MCF 10A (cell line): ENCODE measurements at regions not wholly inside any gene's neighbourhood (a gene's known extent, or its start where the extent isn't known, plus 50 kb on each side); places are given as distances from the start of the nearest gene placed in this dataset.

Source experiments
- BruUV-seq: library from RNA; stranded (reverse); fragments of 400-500 nt; replicated peaks from 2 replicates; lab custom pipeline; 2021; lab: Mats Ljungman, UMichigan
- CTCF ChIA-PET: fragments of 300-600 bp; sonication (Branson Sonifier 250); formaldehyde crosslinking; extraction: SDS; loops from one replicate; lab custom pipeline; 2021; ENCODE audit warnings: antibody characterized with exemption, inconsistent platforms; lab: Yijun Ruan, JAX
- POLR2A ChIA-PET: fragments of 300-600, 350-650 bp; sonication (Branson Sonifier 250); formaldehyde crosslinking; extraction: SDS; loops from one replicate; lab custom pipeline; 2020; ENCODE audit warnings: antibody characterized with exemption, inconsistent platforms; lab: Yijun Ruan, JAX
- DNase-seq: peaks from one replicate; pipeline ENCODE4 v3.0.0-alpha.2; 2018; ENCODE audit not compliant: unreplicated experiment
- H3K27ac Mint-ChIP-seq: one replicate; pipeline ENCODE4 v1.8.0; 2022; ENCODE audit warnings: mild to moderate bottlenecking, low read depth, mixed read lengths; ENCODE audit not compliant: unreplicated experiment
- H3K27me3 Mint-ChIP-seq: one replicate; pipeline ENCODE4 v1.8.0; 2022; ENCODE audit warnings: mixed read lengths; ENCODE audit not compliant: insufficient read depth, unreplicated experiment
- H3K36me3 Mint-ChIP-seq: one replicate; pipeline ENCODE4 v1.8.0; 2022; ENCODE audit warnings: mild to moderate bottlenecking, moderate library complexity, mixed read lengths; ENCODE audit not compliant: insufficient read depth, unreplicated experiment
- H3K4me1 Mint-ChIP-seq: one replicate; pipeline ENCODE4 v1.8.0; 2022; ENCODE audit warnings: mixed read lengths; ENCODE audit not compliant: insufficient read depth, unreplicated experiment
- H3K4me3 Mint-ChIP-seq: one replicate; pipeline ENCODE4 v1.8.0; 2022; ENCODE audit warnings: mild to moderate bottlenecking, moderate library complexity, mixed read lengths; ENCODE audit not compliant: unreplicated experiment
- H3K9me3 Mint-ChIP-seq: one replicate; pipeline ENCODE4 v1.8.0; 2022; ENCODE audit warnings: mixed read lengths; ENCODE audit not compliant: unreplicated experiment
- intact Hi-C: fragments of 100-400 bp; cut with micrococcal nuclease; formaldehyde crosslinking; loops from 2 replicates; pipeline ENCODE4 v1.14.1; 2022
- TF ChIP-seq, protein P1 (sequence below): fragments of 200-600 bp; IDR thresholded peaks from one replicate; pipeline ENCODE4 v1.8.0; 2022; ENCODE audit warnings: antibody characterized with exemption, mild to moderate bottlenecking; ENCODE audit not compliant: unreplicated experiment

GRCh38 chr9:109845226-109845625 lies 65.2 kb downstream of the PALM2AKAP2 start:
- Mint-ChIP-seq H3K27me3 (no peaks in the 10 kb centered on the region), H3K4me3 (no peak overlapping the region), H3K27ac (no peak overlapping the region), H3K36me3 (no peaks in the 10 kb centered on the region), H3K9me3 (no peaks in the 10 kb centered on the region), H3K4me1 (no peaks in the 10 kb centered on the region)
- DNase-seq: no peak
- POLR2A ChIA-PET: no interaction called here
- TF ChIP-seq, protein P1, sequence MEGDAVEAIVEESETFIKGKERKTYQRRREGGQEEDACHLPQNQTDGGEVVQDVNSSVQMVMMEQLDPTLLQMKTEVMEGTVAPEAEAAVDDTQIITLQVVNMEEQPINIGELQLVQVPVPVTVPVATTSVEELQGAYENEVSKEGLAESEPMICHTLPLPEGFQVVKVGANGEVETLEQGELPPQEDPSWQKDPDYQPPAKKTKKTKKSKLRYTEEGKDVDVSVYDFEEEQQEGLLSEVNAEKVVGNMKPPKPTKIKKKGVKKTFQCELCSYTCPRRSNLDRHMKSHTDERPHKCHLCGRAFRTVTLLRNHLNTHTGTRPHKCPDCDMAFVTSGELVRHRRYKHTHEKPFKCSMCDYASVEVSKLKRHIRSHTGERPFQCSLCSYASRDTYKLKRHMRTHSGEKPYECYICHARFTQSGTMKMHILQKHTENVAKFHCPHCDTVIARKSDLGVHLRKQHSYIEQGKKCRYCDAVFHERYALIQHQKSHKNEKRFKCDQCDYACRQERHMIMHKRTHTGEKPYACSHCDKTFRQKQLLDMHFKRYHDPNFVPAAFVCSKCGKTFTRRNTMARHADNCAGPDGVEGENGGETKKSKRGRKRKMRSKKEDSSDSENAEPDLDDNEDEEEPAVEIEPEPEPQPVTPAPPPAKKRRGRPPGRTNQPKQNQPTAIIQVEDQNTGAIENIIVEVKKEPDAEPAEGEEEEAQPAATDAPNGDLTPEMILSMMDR: no peak
- CTCF ChIA-PET: interaction anchor here (0.7 to 1.5 kb wide), 2 partner anchors 10 to 14 kb away, joined by 3 to 4 read pairs; no protein-coding TSS in a partner anchor
- no TSS peak for BruUV-seq
- intact Hi-C loops: no loop called here

DNA sequence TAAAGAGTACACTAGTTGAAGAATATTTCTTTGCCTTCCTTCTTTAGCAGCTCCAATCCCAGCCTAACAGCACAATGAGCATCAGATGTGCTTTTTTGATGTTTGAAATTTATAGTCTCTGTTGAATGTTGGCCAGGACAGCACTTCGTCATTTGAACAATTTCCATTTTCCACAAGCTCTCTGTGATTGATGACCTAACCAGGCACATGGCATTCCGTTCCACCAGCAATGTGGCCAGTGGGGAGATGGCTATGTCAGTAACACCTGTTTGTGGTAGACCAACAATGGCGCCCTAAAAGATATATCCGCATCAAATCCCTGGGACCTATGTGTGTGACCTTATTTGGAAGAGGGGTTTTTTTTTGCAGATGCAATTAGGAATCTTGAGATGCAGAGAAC lies 66.8 kb downstream of the PALM2AKAP2 start:
- no peaks in the 10 kb centered on the region for H3K9me3 Mint-ChIP-seq
- no peaks in the 10 kb centered on the region for H3K36me3 Mint-ChIP-seq
- TF ChIP-seq, protein P1: no peak
- H3K4me1 Mint-ChIP-seq: no peaks in the 10 kb centered on the region
- no peak overlapping the region for H3K4me3 Mint-ChIP-seq
- no peaks in the 10 kb centered on the region for H3K27me3 Mint-ChIP-seq
- DNase-seq: no peak
- ChIA-PET CTCF (interaction anchor here (0.5 kb wide), 1 partner anchor 607 kb away, joined by 3 read pairs; no protein-coding TSS in a partner anchor), POLR2A (interaction anchor here (0.6 to 0.7 kb wide), 2 partner anchors 12 to 194 kb away, joined by 3 read pairs; no protein-coding TSS in a partner anchor)
- intact Hi-C loops: no loop called here
- no TSS peak for BruUV-seq
- H3K27ac Mint-ChIP-seq: no peak overlapping the region

- CTCF ChIA-PET: no interaction called here
- H3K4me3 Mint-ChIP-seq: no peak overlapping the region
Measured at GRCh38 chr9:109852556-109852955, 72.6 kb downstream of the PALM2AKAP2 start.

DNA sequence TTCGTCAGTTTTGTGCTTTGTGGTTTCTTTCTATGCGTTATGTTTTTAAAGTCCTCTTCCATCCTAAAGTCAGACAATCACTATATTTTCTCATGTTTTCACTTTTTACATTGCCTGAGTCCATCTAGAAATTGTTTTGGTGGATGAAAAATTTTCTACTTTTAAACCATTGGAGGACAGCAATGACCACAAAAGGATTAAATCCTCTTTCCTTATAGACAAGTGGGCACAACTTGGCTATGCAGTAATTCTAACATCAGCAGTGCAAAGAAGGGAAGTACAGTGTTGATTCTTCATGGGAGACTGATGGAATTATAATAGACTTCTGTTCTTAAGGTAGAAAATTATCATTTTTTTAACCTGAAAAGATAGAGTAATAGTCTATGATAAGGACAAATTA lies 75.5 kb downstream of the PALM2AKAP2 start:
- TF ChIP-seq, protein P1: no peak
- CTCF ChIA-PET: interaction anchor here (0.6 to 0.7 kb wide), 2 partner anchors 74 to 180 kb away, joined by 3 read pairs; no protein-coding TSS in a partner anchor
- POLR2A ChIA-PET: interaction anchor here (1.2 kb wide), 1 partner anchor 12 kb away, joined by 4 read pairs; no protein-coding TSS in a partner anchor
- Mint-ChIP-seq H3K27ac (no peak overlapping the region), H3K36me3 (no peaks in the 10 kb centered on the region), H3K9me3 (no peaks in the 10 kb centered on the region), H3K4me1 (peaks cover 4% of the 10 kb centered on the region), H3K27me3 (no peaks in the 10 kb centered on the region), H3K4me3 (no peak overlapping the region)
- BruUV-seq: no TSS peak
- intact Hi-C loops: no loop called here
- DNase-seq: no peak

More at GRCh38 chr9:109852556-109852955, 72.6 kb downstream of the PALM2AKAP2 start:
- no peaks in the 10 kb centered on the region for H3K9me3 Mint-ChIP-seq
- TF ChIP-seq, protein P1: no peak
- DNase-seq: no peak
- POLR2A ChIA-PET: no interaction called here
- H3K4me1 Mint-ChIP-seq: peaks cover 4% of the 10 kb centered on the region
- no peaks in the 10 kb centered on the region for H3K36me3 Mint-ChIP-seq
- intact Hi-C loops: no loop called here
- no peak overlapping the region for H3K27ac Mint-ChIP-seq
- no peaks in the 10 kb centered on the region for H3K27me3 Mint-ChIP-seq
- no TSS peak for BruUV-seq
